ENCODE measurements at regions not wholly inside any gene's neighbourhood (a gene's known extent, or its start where the extent isn't known, plus 50 kb on each side); places are given as distances from the start of the nearest gene placed in this dataset.

DNA sequence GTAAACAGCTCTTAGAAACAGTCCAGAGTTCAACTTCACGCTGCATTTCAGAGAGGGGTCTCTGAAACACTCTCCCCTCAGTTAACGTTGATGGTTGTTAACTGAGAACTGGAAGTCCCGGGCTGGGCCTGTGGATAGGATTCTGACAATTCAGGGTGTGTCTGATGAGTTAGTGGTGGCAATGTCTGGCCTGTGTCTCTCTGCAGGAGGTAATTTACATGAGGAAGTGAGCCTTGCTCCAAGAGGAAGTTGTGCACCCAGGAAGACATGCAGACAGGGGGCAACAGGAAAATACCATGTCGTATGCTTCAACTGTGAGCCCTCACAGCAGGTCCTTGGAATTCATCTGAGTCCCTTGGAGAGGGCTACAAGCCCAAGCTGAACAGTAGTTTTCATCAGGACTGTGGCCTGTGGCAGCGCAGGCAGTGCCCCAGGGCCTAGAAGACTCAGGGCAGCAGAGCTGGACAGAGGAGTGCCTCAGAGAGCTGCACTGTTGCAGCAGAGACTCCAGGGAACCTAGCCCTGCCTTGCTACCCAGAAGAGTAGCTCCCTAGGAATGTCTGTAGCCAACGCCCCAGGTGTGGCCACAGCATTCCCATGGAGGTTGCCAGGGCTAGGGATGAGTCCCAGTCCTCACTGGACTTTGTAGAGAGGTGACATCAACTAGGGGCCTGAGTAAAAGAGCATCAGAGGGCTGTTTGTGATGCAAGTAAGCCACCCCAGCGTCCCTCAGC, 104.6 kb upstream of the SELENOK start (continued):
- TF ChIP-seq, protein P1, sequence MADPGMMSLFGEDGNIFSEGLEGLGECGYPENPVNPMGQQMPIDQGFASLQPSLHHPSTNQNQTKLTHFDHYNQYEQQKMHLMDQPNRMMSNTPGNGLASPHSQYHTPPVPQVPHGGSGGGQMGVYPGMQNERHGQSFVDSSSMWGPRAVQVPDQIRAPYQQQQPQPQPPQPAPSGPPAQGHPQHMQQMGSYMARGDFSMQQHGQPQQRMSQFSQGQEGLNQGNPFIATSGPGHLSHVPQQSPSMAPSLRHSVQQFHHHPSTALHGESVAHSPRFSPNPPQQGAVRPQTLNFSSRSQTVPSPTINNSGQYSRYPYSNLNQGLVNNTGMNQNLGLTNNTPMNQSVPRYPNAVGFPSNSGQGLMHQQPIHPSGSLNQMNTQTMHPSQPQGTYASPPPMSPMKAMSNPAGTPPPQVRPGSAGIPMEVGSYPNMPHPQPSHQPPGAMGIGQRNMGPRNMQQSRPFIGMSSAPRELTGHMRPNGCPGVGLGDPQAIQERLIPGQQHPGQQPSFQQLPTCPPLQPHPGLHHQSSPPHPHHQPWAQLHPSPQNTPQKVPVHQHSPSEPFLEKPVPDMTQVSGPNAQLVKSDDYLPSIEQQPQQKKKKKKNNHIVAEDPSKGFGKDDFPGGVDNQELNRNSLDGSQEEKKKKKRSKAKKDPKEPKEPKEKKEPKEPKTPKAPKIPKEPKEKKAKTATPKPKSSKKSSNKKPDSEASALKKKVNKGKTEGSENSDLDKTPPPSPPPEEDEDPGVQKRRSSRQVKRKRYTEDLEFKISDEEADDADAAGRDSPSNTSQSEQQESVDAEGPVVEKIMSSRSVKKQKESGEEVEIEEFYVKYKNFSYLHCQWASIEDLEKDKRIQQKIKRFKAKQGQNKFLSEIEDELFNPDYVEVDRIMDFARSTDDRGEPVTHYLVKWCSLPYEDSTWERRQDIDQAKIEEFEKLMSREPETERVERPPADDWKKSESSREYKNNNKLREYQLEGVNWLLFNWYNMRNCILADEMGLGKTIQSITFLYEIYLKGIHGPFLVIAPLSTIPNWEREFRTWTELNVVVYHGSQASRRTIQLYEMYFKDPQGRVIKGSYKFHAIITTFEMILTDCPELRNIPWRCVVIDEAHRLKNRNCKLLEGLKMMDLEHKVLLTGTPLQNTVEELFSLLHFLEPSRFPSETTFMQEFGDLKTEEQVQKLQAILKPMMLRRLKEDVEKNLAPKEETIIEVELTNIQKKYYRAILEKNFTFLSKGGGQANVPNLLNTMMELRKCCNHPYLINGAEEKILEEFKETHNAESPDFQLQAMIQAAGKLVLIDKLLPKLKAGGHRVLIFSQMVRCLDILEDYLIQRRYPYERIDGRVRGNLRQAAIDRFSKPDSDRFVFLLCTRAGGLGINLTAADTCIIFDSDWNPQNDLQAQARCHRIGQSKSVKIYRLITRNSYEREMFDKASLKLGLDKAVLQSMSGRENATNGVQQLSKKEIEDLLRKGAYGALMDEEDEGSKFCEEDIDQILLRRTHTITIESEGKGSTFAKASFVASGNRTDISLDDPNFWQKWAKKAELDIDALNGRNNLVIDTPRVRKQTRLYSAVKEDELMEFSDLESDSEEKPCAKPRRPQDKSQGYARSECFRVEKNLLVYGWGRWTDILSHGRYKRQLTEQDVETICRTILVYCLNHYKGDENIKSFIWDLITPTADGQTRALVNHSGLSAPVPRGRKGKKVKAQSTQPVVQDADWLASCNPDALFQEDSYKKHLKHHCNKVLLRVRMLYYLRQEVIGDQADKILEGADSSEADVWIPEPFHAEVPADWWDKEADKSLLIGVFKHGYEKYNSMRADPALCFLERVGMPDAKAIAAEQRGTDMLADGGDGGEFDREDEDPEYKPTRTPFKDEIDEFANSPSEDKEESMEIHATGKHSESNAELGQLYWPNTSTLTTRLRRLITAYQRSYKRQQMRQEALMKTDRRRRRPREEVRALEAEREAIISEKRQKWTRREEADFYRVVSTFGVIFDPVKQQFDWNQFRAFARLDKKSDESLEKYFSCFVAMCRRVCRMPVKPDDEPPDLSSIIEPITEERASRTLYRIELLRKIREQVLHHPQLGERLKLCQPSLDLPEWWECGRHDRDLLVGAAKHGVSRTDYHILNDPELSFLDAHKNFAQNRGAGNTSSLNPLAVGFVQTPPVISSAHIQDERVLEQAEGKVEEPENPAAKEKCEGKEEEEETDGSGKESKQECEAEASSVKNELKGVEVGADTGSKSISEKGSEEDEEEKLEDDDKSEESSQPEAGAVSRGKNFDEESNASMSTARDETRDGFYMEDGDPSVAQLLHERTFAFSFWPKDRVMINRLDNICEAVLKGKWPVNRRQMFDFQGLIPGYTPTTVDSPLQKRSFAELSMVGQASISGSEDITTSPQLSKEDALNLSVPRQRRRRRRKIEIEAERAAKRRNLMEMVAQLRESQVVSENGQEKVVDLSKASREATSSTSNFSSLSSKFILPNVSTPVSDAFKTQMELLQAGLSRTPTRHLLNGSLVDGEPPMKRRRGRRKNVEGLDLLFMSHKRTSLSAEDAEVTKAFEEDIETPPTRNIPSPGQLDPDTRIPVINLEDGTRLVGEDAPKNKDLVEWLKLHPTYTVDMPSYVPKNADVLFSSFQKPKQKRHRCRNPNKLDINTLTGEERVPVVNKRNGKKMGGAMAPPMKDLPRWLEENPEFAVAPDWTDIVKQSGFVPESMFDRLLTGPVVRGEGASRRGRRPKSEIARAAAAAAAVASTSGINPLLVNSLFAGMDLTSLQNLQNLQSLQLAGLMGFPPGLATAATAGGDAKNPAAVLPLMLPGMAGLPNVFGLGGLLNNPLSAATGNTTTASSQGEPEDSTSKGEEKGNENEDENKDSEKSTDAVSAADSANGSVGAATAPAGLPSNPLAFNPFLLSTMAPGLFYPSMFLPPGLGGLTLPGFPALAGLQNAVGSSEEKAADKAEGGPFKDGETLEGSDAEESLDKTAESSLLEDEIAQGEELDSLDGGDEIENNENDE (IDR thresholded peaks at IDR 0.05; ENCODE audit: insufficient replicate concordance, low read length): no peak

Data from H1 (cell line).